ENCODE measurements at regions not wholly inside any gene's neighbourhood (a gene's known extent, or its start where the extent isn't known, plus 50 kb on each side); places are given as distances from the start of the nearest gene placed in this dataset.

DNA sequence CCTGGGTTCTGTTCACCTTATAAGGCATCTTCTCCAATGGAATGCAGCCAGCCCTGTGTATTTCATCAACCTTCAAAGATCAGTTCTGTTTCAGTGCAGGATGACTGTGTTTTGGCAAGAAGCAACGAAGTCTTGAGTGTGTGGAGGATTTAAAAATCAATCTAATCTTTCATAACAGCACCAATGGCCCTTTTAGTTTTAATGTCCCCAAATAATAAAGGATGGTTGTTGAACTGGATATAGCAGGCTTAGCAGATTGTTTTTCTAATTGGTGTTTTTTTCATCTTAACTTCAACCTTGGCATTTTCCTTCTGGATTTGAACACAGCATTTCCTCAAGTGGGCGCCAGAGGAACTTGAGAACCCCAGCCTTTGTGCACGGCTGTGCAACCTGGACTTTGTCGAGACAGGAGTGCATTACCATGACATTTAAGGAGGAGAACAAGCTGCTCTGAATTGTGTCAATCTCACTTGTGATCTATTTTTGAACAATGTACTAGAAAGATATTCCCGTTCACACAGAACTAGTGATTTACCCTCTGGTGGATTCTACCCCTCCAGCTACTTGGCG, 313.3 kb upstream of the AKR1E2 start:
- POLR2A ChIA-PET: no interaction called here
- CTCF ChIA-PET: no interaction called here

DNA sequence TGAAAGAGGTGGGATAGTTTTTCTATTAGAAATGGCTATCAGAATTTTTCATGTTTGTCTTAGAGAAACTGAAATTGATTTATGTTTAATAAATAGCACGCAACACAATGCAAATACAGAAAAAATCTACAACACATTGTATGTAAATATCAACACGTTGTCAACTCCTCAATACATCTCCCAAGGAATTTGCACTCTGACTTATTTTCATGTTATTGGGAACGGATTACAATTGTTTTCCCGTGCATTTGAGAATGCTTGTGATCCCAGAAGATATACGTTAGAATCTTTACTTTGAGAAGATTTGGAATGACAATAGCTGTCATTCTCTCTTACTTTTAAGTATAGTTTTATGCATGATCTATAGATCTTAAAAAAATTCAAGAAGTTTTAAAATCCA, 313.8 kb upstream of the AKR1E2 start:
- CTCF ChIA-PET: no interaction called here
- POLR2A ChIA-PET: no interaction called here

DNA sequence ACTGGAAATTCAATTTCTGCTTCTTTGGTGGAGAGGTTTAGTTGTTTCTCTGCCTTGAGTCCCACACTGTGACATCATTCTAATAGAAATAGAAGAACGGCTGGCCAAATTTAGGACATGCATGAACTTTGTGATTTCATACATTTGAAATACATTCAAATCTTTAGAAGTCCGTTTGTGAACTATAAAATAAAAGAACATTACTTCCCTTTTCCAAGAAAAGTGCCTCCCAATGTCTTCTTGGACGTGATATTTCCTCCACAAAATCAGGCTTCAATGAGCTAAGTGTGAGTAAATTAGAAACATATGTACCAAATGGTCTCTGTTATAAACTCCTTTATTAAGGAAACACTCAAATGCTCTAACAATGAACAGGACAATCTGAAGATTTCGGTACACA, 314.5 kb upstream of the AKR1E2 start:
- CTCF ChIA-PET: no interaction called here
- POLR2A ChIA-PET: no interaction called here

DNA sequence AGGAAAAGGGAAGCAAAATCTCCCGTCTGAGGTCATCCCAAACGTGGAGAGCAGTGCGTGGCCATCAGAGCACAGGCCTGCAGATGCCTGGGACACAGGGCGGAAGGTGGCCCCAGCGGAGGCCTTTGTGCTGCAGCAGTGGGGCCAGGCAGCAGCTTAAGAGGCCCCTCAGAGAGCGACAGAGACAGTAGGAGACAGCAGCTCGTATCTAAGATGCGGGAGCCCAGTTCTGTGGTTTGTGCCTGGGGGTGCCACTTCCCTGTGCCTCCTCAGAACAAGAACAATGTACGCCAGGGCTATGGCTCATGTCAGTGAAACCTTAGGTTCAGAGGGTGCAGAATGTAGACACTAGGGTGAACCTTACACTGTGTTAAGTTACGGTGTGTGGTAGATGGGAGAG, 316.6 kb upstream of the AKR1E2 start:
- CTCF ChIA-PET: no interaction called here
- POLR2A ChIA-PET: no interaction called here

DNA sequence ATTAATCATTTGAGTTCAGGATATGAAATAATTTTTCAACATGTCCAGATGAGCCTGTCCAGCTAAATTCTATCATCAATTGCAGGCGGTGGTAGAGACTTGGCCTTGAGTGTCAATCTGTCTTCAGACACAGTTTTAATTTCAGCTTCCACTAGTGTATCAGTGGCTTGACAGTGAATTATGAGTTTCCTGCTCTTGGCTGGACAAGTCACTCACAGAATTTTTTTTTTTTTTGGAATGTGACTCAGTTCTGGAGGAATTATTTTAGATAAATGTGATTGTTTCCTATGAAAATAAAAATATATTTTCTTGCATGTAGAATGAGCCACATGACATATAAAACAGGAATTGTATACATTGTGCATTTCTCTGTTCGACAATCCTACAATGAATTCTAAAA, 319.9 kb upstream of the AKR1E2 start:
- ChIA-PET POLR2A (no interaction called here), CTCF (no interaction called here)

DNA sequence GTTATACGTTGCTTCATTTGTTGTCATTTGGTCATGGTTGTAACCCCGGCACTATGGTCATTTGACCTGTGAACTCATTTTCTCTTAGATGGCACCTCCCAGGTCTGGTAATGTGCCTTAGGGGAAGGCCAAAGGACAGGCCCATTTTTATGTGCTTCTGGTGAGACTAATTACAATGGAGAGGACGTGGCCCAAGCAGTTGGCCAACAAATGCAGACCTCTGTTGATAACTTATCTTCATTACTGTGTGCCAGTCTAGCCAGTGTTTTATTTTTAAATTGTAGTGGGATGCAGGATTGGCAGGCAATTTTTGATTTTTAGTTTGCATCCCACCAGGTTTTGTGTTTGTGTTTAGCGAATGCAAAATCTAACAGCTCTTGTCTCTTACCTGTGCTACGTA, 321.5 kb upstream of the AKR1E2 start:
- ChIA-PET CTCF (no interaction called here), POLR2A (interaction anchor here (0.6 kb wide), 1 partner anchor 143 kb away, joined by 3 read pairs; no protein-coding TSS in a partner anchor)

DNA sequence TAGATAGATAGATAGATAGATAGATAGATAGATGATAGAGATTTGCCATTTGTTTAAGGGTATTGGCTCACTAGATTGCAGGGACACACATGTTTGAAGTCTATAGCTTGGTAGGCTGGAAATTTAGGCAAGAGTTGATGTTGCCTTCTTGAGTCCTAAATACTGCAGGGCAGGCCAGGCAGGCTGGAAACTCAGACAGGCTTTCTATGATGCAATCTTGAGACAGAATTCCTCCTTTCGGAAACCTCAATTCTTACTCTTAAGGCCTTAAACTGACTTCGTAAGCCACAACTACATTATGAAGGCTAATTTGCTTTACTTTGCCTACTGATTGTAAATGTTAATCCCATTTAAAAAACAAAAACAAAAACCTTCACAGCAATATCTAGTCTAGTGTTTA, 322.9 kb upstream of the AKR1E2 start:
- CTCF ChIA-PET: no interaction called here
- POLR2A ChIA-PET: no interaction called here

DNA sequence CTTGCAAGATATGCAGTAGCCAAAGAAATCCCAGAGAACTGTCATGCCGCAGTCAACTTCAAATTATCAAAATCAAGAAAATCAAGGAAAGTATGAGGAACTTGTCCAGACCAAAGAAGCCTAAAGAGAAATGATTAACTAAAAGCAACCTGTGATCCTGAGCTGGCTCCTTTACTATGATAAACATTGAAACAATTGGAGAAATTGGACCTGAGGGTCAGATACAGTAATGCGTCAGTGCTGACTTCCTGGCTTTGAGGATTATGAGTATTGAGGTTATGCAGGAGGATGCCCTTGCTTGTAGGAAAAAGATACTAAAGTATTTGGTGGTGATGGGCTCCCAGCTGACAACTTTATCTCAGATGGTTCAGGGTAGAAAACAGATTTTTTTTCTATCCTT, 324.7 kb upstream of the AKR1E2 start:
- CTCF ChIA-PET: no interaction called here

DNA sequence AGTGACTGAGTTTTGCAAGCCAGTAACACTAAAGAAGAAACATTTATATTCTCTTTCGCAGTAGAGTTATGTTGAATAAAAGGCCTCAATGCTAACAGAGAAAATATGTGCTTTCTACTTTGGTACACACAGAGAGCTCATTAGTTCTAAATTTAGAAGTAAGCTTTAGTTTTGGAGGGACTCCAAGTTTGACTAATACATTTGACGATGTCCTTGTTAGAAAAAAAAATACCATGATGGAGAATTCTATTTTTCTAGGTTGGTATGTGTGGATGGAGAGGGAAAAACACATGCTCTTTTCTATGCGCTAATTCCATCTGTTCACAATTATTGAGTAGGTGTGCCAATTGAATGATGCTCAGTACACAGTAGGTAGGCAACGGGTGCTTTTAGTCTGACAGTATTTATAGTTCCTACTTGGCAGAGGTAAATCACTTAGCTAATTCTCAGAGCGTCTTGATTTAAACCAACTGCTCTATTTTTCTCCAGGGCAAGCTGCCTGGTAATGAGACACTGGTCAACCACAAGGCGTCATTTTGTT, 327.2 kb upstream of the AKR1E2 start:
- CTCF ChIA-PET: no interaction called here
- POLR2A ChIA-PET: no interaction called here

More for the DNA sequence above, 324.7 kb upstream of the AKR1E2 start:
- POLR2A ChIA-PET: no interaction called here

DNA sequence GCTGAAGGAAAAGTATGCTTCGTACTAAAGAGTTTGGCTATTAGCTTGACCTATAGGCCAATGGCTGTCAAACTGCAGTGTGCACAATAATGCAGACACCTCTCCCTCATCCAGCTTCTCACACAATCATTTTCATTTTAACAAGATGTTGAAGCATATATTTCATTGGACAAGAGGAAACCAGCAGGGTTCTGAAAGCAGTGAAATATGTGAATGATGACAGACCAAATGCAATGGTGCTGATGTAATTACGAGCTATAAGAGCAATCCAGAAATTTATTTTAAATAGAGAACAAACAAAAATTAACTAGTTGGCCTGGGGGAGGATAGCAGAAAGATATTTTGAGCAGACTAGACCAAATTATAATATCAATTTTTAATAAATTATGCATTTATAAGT, 331.5 kb upstream of the AKR1E2 start:
- ChIA-PET POLR2A (no interaction called here), CTCF (interaction anchor here (0.5 kb wide), 1 partner anchor 276 kb away, joined by 5 read pairs; no protein-coding TSS in a partner anchor)

DNA sequence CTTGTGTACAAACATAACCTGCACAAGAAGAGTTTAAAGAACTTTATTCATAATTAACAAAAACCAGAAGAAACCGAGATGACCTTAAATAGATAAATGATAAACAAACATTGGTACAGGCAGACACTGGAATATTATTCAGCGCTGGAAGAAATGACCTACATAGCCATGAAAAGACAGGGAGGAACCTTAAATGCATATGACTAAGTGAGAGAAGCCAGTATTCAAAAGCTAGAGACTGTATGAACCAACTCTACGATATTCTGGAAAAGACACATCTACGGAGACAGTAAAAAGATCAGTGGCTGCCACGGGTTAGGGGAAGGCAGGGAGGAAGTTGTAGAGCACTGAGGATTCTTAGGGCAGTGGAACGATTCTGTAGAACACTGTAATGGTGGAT, 333.8 kb upstream of the AKR1E2 start:
- CTCF ChIA-PET: no interaction called here

DNA sequence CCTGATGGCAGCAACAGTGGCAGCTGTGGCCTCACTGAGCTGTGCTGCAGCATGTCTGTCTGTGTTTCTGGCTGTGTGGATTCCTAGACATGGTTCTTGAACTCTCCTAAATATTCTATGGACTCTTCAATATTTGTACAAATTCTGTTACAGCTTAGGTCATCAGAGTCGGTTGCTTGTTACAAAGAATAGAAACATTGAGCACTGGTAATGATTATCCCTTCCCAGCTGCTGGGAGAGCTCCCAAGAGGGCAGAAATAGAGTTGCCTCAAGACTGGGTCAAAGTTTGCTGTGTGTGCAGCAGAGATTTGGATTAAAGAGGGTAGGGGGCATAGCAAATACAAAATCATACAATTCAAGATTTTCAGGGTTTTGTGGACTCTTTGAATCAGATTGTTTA, 337.1 kb upstream of the AKR1E2 start:
- POLR2A ChIA-PET: no interaction called here
- CTCF ChIA-PET: no interaction called here

More for the DNA sequence above, 333.8 kb upstream of the AKR1E2 start:
- POLR2A ChIA-PET: no interaction called here

DNA sequence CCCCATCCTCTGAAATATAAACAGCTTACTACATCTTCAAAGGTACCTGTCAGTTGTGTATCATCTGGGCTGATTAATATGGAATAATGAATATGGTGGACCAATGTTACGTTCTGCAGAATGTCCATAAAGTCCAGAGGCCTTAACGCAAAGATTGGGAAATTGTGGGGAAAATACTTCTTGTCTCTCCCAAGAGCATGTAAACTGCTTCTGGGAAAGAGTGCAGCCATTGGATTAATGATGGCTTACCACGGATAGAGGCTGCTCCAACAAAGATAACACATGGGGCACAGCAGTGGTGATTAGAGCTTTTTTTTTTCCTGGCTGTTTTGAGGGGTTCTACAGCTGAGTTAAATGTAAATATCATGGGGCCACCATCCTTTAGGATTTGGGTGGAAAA, 340.4 kb upstream of the AKR1E2 start:
- ChIA-PET CTCF (interaction anchor here (0.5 kb wide), 1 partner anchor 64 kb away, joined by 3 read pairs; no protein-coding TSS in a partner anchor), POLR2A (no interaction called here)

DNA sequence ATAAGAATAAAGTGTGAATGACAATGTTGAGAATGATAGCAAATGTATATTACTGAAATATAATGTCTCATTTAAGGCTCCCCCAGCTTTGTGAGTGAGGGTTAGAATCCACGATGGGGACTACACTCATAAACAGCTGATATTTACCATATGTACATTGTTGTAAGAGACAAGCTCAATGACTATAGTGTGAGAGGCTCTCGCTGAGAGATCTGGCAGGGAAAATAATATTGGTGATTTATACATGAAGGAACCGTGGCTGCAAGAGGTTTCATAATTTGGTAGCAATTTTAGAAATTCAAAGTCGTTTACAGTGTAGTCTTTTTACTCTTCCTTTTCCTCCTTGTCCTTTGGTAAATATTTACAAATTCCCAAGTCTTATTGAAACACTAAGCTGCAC, 342.2 kb upstream of the AKR1E2 start:
- ChIA-PET CTCF (no interaction called here), POLR2A (no interaction called here)

DNA sequence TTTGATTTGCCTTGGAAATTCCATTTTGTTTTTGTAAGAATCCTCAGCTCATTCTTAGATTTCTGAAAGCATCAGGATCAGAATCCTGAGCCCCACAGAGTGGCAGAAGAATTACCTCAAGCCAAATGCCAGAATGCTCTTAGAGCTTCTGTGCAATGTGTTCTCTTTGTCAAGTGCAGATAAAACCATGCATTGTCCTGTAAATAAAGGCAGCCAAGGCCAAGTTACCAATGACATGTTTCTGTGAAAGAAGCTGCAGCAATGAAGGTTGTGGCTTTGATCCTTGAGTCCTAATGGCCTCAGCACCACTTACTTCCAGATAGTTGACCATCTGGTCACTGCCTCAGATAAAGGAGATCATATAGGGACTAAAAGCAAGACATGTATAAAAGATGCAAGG, 343.3 kb upstream of the AKR1E2 start:
- POLR2A ChIA-PET: no interaction called here

DNA sequence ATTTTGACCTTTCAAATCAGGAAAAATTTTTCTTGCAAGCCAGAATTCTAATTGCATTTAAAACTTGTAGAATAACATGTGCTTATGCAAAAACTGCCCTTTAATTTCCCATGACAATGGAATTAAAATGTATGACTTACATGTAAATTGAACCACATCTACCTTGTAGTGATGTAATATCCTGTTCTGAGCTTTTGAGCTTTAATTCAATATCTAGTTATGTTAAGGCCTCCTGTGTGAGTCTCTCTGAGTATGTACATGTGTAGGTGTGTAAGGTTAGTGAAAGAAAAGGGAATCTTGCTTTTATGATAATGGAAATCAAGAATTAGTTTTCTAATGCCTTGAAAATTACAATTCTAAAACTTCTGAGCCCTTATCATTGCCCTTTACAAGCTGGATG, 344.8 kb upstream of the AKR1E2 start:
- ChIA-PET POLR2A (no interaction called here), CTCF (no interaction called here)

More for the DNA sequence above, 343.3 kb upstream of the AKR1E2 start:
- CTCF ChIA-PET: interaction anchor here (0.6 kb wide), 1 partner anchor 947 kb away, joined by 3 read pairs; no protein-coding TSS in a partner anchor

DNA sequence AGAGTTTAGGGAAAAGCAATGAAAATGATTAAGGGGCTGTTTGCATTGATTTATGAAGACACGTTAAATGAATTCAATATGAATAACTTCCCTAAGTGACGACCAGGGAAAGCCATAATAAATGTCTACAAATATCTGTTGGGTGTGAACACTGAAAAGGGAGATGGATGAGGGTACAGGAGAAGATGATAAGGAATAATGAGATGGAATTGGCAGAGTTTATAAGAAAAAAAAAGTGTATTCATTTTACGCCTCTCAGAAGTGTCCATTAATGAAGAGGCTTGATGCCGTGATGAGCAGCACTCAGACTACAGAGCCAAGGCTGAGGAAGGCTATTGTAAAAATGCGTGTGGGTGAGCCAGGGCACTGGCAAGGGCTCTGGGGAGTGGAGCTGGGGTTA, 346.7 kb upstream of the AKR1E2 start:
- POLR2A ChIA-PET: no interaction called here

DNA sequence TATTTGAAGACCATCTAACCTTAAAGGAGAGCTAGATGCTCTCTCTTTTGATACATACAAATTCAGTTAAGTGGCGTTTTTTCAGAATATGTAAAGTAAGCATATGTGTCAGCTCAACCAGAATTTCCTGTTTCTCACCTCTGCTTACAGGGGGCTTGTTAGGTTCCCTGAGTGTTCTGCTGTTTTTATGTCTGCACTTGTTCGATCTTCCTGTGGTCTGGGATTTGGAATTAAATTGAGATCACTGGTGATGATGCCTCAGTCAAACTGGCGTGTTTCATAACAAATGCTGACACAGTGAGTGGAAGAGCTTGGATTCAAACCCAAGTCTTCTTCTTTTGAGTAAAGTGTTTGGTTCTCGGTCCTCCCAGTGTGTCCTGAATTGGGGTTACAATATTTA, 348.3 kb upstream of the AKR1E2 start:
- ChIA-PET CTCF (no interaction called here), POLR2A (interaction anchor here (0.6 kb wide), 1 partner anchor 57 kb away, joined by 7 read pairs; no protein-coding TSS in a partner anchor)

More for the DNA sequence above, 346.7 kb upstream of the AKR1E2 start:
- CTCF ChIA-PET: no interaction called here

DNA sequence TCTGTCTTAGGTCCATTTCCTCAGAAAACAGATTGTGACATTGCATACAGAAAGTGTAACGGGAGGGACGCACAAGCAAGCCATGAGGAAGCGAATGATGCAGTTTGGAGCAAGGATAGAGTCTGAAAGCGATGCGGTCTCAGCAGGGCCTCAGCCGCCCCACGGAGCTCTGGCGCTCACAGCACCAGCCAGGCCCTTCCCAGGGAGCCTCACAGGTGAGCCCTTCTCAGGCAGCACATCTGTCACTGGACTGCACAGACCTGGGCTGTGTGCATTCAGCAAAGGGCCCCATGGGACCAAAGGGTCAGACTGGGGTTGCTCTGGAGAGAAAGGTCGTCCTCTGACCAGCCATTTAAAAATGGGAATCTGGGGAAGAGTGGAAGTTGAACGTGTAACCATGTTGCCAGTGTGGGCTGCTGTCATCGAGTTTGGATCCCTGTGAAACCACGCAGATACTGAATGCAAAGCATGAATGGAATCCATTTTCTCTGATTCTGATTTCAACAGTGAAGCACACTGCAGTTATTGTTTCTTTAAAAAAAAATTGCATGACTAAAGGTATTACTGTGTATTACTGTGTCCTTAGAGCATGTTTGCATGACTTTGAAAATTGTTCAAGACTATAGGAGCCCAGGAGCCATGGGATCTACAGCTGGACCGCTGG, 350.0 kb upstream of the AKR1E2 start:
- CTCF ChIA-PET: no interaction called here

DNA sequence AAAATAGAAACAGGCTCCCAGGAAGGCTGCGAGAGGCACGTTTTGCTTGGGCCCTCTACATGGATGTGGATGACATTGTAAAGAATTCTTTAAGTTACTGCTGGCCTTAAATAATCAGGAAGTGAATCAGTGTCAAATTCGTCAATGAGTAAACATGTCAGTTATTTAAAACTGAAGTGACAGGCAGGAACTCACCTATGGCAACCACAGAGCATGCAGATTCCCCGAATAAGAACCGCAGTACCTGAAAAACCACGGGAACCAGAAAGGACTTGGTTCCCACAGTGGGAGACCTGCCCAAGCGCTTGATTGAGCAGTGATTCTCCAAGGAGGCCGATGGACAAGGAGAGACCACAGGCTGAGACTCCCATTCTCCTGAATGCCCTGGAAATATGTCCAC, 351.2 kb upstream of the AKR1E2 start:
- CTCF ChIA-PET: no interaction called here
- POLR2A ChIA-PET: no interaction called here

More for the DNA sequence above, 350.0 kb upstream of the AKR1E2 start:
- POLR2A ChIA-PET: no interaction called here

DNA sequence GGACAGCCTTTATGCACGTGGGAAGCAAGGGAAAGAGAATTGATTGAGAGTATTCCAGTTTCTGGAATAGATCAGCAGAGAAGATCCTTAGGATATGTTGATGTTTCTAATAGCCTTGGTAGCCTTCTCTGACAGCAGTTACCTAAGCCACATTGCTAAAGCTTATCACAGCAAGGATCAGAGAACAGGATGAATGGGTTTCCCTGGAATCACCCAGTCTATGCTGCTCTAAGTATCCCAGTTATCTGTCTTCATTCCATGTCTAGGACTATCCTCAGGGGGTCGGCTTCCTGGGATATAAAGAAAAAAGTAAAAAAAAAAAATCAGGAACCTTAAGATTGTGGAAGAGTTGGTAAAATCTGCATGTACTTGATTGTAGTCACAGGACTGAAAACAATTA, 352.0 kb upstream of the AKR1E2 start:
- ChIA-PET CTCF (no interaction called here), POLR2A (no interaction called here)

Measured in activated CD8-positive, alpha-beta memory T cell treated with anti-CD3 and anti-CD28 coated beads for 36 hours (primary cell).